Neuronal stem cell (in vitro differentiated cells): ENCODE measurements at regions not wholly inside any gene's neighbourhood (a gene's known extent, or its start where the extent isn't known, plus 50 kb on each side); places are given as distances from the start of the nearest gene placed in this dataset.

Experiments used
- DNase-seq: peaks from one replicate; pipeline ENCODE4 v3.0.0-alpha.2; 2013; ENCODE audit warnings: low spot score
- H2AFZ ChIP-seq: one replicate; pipeline ENCODE4 v1.6.1; 2013; ENCODE audit warnings: mild to moderate bottlenecking, low read length, inconsistent platforms
- H2AK5ac ChIP-seq: 2 replicates; pipeline ENCODE4 v1.6.1; 2013; ENCODE audit warnings: low read depth, mild to moderate bottlenecking, inconsistent platforms, low read length, moderate library complexity, mixed read lengths
- H2BK120ac ChIP-seq: 2 replicates; pipeline ENCODE4 v1.6.1; 2013; ENCODE audit warnings: low read depth, mild to moderate bottlenecking, inconsistent platforms, low read length, moderate library complexity, mixed read lengths
- H2BK12ac ChIP-seq: one replicate; pipeline ENCODE4 v1.6.1; 2013; ENCODE audit warnings: low read length, inconsistent platforms
- H2BK15ac ChIP-seq: 2 replicates; pipeline ENCODE4 v1.6.1; 2013; ENCODE audit warnings: mild to moderate bottlenecking, low read length, inconsistent platforms, mixed read lengths
- H2BK5ac ChIP-seq: one replicate; pipeline ENCODE4 v1.6.1; 2013; ENCODE audit warnings: inconsistent platforms, mild to moderate bottlenecking, low read length, moderate library complexity
- H3K14ac ChIP-seq: one replicate; pipeline ENCODE4 v1.6.1; 2013; ENCODE audit warnings: low read length, inconsistent platforms
- H3K18ac ChIP-seq: 2 replicates; pipeline ENCODE4 v1.6.1; 2013; ENCODE audit warnings: low read length, inconsistent platforms
- H3K23ac ChIP-seq: 2 replicates; pipeline ENCODE4 v1.6.1; 2013; ENCODE audit warnings: low read depth, mild to moderate bottlenecking, mixed read lengths, low read length, inconsistent platforms; ENCODE audit not compliant: poor library complexity
- H3K27ac ChIP-seq: replicated peaks from 3 replicates; pipeline ENCODE4 v1.5.1; 2013; ENCODE audit warnings: low read length, inconsistent platforms
- H3K27me3 ChIP-seq, 3 experiments: 2 replicates each; pipeline ENCODE4 v1.6.1; 2013; ENCODE audit warnings: low read length in 3 of 3, mild to moderate bottlenecking in 2 of 3, inconsistent platforms in 1 of 3, low read depth in 1 of 3, mixed read lengths in 1 of 3, moderate library complexity in 1 of 3; ENCODE audit not compliant: control insufficient read depth in 3 of 3, insufficient read depth in 3 of 3
- H3K36me3 ChIP-seq, 2 donors: replicated peaks in 1 of 2; 2 replicates each; pipeline ENCODE4 v1.6.1; 2013; ENCODE audit warnings: low read length in 2 of 2; ENCODE audit not compliant: control insufficient read depth in 2 of 2, insufficient read depth in 2 of 2
- H3K4ac ChIP-seq: 2 replicates; pipeline ENCODE4 v1.6.1; 2013; ENCODE audit warnings: inconsistent platforms, mild to moderate bottlenecking, low read length, moderate library complexity
- H3K4me1 ChIP-seq, 2 donors: 1 replicate in 1 of 2; 2 replicates in 1 of 2; pipeline ENCODE4 v1.6.1; 2013; ENCODE audit warnings: low read length in 2 of 2, low read depth in 1 of 2; ENCODE audit not compliant: control insufficient read depth in 2 of 2, insufficient read depth in 1 of 2
- H3K4me2 ChIP-seq: one replicate; pipeline ENCODE4 v1.6.1; 2013; ENCODE audit warnings: mild to moderate bottlenecking, low read length, inconsistent platforms; ENCODE audit not compliant: insufficient read depth, poor library complexity, severe bottlenecking
- H3K4me3 ChIP-seq, 2 donors: 2 replicates each; pipeline ENCODE4 v1.5.1; 2013; ENCODE audit warnings: low read length in 2 of 2, mild to moderate bottlenecking in 2 of 2, inconsistent platforms in 1 of 2, moderate library complexity in 1 of 2
- H3K79me1 ChIP-seq: one replicate; pipeline ENCODE4 v1.6.1; 2013; ENCODE audit warnings: low read depth, mild to moderate bottlenecking, inconsistent platforms, low read length, moderate library complexity
- H3K9ac ChIP-seq: one replicate; pipeline ENCODE4 v1.6.1; 2013; ENCODE audit warnings: mild to moderate bottlenecking, low read depth, low read length, inconsistent platforms; ENCODE audit not compliant: poor library complexity
- H3K9me3 ChIP-seq, 2 donors: replicated peaks in 1 of 2; 2 replicates each; pipeline versions ENCODE3 to v1.6.1; 2013; ENCODE audit warnings: low read length in 2 of 2, mild to moderate bottlenecking in 2 of 2, inconsistent platforms in 1 of 2, low read depth in 1 of 2, mixed read lengths in 1 of 2, moderate library complexity in 1 of 2; ENCODE audit not compliant: control insufficient read depth in 2 of 2, insufficient read depth in 1 of 2
- H4K8ac ChIP-seq: one replicate; pipeline ENCODE4 v1.6.1; 2013; ENCODE audit warnings: low read depth, mild to moderate bottlenecking, inconsistent platforms, low read length, moderate library complexity
- H4K91ac ChIP-seq: one replicate; pipeline ENCODE4 v1.6.1; 2013; ENCODE audit warnings: low read length, low read depth, mild to moderate bottlenecking, inconsistent platforms; ENCODE audit not compliant: poor library complexity
- WGBS, 2 donors: extraction: QIAGEN DNeasy Blood & Tissue Kit; methylation state at CpG; one replicate each; pipeline ENCODE4 v1.1.7; 2013; ENCODE audit warnings: missing lambda C conversion rate in 2 of 2, mixed read lengths in 1 of 2; ENCODE audit not compliant: insufficient read length in 2 of 2, insufficient replicate concordance in 1 of 2; ENCODE audit errors: extremely low coverage in 2 of 2; 5-methylcytosine and 5-hydroxymethylcytosine counted together

DNA sequence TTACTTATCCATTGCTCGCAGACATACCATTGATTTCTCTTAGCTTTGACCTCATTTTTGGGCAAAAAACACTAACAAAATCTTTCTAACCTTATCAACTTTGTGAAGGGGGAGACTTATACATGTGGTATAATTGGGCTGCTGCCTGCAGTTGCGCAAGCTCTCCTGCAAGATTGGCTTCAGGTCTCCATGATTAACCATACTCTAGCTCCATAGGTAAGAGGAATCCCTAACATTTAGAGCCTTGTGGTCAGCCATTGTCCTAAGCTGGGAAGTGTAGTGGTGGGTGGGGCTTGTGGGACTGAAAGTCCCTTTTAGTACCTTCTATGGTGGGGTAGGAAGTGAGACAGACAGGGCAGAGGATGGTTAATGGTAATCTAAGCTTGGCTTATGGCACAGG lies 179.6 kb upstream of the THRB start:
- Histone ChIP-seq H3K4me2 (no peak overlapping the region), H3K4me3 (no peak overlapping the region), H3K18ac (no peak overlapping the region), H3K9me3 (no peaks in the 10 kb centered on the region), H2AK5ac (no peak overlapping the region), H3K4ac (no peak overlapping the region), H2BK15ac (no peak overlapping the region), H4K8ac (no peak overlapping the region), H2BK5ac (no peak overlapping the region), H2AFZ (no peak overlapping the region), H3K27ac (no peak overlapping the region), H3K23ac (no peak overlapping the region), H3K79me1 (no peaks in the 10 kb centered on the region), H3K4me1 (no peaks in the 10 kb centered on the region), H3K14ac (no peak overlapping the region), H3K36me3 (no peaks in the 10 kb centered on the region), H2BK12ac (no peak overlapping the region), H3K9ac (no peak overlapping the region), H2BK120ac (no peak overlapping the region), H4K91ac (no peak overlapping the region), H3K27me3 (no peaks in the 10 kb centered on the region)
- no CpG with 5 or more reads among the region's 2 CpGs for WGBS, 2 donors
- no peak for DNase-seq

DNA sequence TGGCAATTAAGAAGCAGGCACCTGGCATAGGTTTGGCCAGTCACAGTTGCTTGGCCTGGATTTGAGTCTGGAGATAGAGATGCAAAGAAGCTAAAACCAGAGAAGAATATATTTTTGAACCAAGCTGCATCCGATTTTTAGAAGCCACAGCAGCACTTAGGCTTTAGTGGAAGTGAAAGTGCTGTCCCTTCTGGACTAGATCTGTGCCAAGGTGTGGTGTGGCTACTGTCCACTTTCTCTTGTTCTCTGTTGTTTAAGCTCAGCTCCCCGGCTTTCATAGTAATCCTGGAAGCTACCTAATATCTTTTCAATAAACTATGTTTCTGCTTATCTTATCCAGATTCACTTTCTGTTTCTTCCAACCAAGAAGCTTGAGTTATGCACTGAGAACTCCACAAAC lies 183.4 kb upstream of the THRB start:
- no peaks in the 10 kb centered on the region for H3K27me3 ChIP-seq
- H4K8ac ChIP-seq = no peak overlapping the region
- H2BK12ac ChIP-seq = no peak overlapping the region
- H3K4me3 ChIP-seq = no peak overlapping the region
- H3K23ac ChIP-seq = no peak overlapping the region
- H2BK15ac ChIP-seq = no peak overlapping the region
- no peak for DNase-seq
- WGBS, 2 donors = no CpG with 5 or more reads among the region's 2 CpGs
- no peak overlapping the region for H3K4ac ChIP-seq
- H3K9ac ChIP-seq = no peak overlapping the region
- H3K14ac ChIP-seq = no peak overlapping the region
- H2AK5ac ChIP-seq = no peak overlapping the region
- H3K79me1 ChIP-seq = no peaks in the 10 kb centered on the region
- no peak overlapping the region for H2AFZ ChIP-seq
- no peak overlapping the region for H4K91ac ChIP-seq
- H3K9me3 ChIP-seq = no peaks in the 10 kb centered on the region
- no peak overlapping the region for H3K27ac ChIP-seq
- H3K18ac ChIP-seq = no peak overlapping the region
- no peak overlapping the region for H3K4me2 ChIP-seq
- no peak overlapping the region for H2BK120ac ChIP-seq
- H3K36me3 ChIP-seq = no peaks in the 10 kb centered on the region
- H3K4me1 ChIP-seq = no peaks in the 10 kb centered on the region
- H2BK5ac ChIP-seq = no peak overlapping the region

DNA sequence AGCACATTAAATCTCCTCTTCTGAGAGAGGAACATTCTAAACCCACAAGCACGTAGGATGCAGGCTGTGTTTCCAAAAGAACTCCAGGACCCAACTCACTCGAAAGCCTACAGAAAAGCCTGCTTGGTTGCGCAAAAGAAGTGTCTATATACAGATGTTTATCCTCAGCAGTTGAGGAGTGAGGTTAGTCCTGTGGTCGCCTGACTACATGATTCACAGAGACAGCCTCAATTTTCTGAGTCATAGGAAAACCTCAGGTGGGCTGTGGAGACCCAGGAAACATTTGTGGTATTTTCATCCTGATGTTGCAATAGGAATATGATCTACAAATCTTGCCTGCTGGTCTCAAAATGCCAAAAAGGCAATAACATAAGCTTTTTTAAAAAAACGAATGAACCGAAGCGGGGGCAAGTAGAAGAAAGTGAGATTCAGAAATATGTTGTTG lies 183.8 kb upstream of the THRB start:
- Histone ChIP-seq H3K4me1 (no peaks in the 10 kb centered on the region), H2BK120ac (no peak overlapping the region), H4K8ac (no peak overlapping the region), H3K4ac (no peak overlapping the region), H2AK5ac (no peak overlapping the region), H3K79me1 (no peaks in the 10 kb centered on the region), H3K18ac (no peak overlapping the region), H3K14ac (no peak overlapping the region), H3K27me3 (no peaks in the 10 kb centered on the region), H3K27ac (no peak overlapping the region), H3K4me2 (no peak overlapping the region), H4K91ac (no peak overlapping the region), H2BK15ac (no peak overlapping the region), H2BK12ac (no peak overlapping the region), H3K36me3 (no peaks in the 10 kb centered on the region), H3K23ac (no peak overlapping the region), H2BK5ac (no peak overlapping the region), H3K9me3 (no peaks in the 10 kb centered on the region), H3K4me3 (no peak overlapping the region), H2AFZ (no peak overlapping the region), H3K9ac (no peak overlapping the region)
- WGBS, 2 donors = no CpG with 5 or more reads among the region's 7 CpGs
- no peak for DNase-seq

DNA sequence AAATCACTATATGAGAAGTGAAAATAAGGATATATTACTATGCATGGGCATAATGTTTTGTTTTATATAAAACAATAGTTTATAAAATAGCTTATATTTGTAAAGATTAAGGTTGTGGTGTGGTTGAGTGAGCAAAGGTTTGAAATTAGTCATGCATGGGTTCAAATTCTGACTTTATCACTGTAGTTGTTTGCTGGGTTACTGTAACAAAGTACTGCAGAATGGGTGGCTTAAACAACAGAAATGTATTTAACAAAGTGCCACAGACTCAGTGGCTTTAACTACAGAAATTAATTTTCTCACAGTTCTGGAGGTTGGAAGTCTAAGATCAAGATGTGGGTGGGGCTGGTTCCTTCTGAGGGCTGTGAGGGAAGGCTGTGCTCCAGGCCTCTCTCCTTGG lies 184.8 kb upstream of the THRB start:
- no peak for DNase-seq
- H3K23ac ChIP-seq = no peak overlapping the region
- no peaks in the 10 kb centered on the region for H3K36me3 ChIP-seq
- H3K27ac ChIP-seq = no peak overlapping the region
- H4K91ac ChIP-seq = no peak overlapping the region
- no peak overlapping the region for H4K8ac ChIP-seq
- H2AFZ ChIP-seq = no peak overlapping the region
- no peak overlapping the region for H2BK12ac ChIP-seq
- H2BK120ac ChIP-seq = no peak overlapping the region
- no peak overlapping the region for H2BK15ac ChIP-seq
- H3K4ac ChIP-seq = no peak overlapping the region
- no peak overlapping the region for H3K4me3 ChIP-seq
- H3K9ac ChIP-seq = no peak overlapping the region
- no peaks in the 10 kb centered on the region for H3K79me1 ChIP-seq
- no peak overlapping the region for H2BK5ac ChIP-seq
- no peak overlapping the region for H3K14ac ChIP-seq
- no peaks in the 10 kb centered on the region for H3K4me1 ChIP-seq
- H2AK5ac ChIP-seq = no peak overlapping the region
- no peak overlapping the region for H3K18ac ChIP-seq
- no peaks in the 10 kb centered on the region for H3K9me3 ChIP-seq
- no peak overlapping the region for H3K4me2 ChIP-seq
- no peaks in the 10 kb centered on the region for H3K27me3 ChIP-seq
